Motor neuron (in vitro differentiated cells): ENCODE measurements at regions not wholly inside any gene's neighbourhood (a gene's known extent, or its start where the extent isn't known, plus 50 kb on each side); places are given as distances from the start of the nearest gene placed in this dataset.
"Not testable (repeated sequence)": the region's sequence is repeated elsewhere in the genome, so short reads cannot be mapped to it uniquely, and the experiment has no call there.

ENCODE experiments used
- ATAC-seq, 8 experiments: fragments of 200-7000 bp; cut with Tn5 transposase; replicated peaks in 6 of 8; 2 replicates each; pipeline ENCODE4 v1.8.0; 2021; ENCODE audit warnings: mild to moderate bottlenecking in 8 of 8, moderate library complexity in 8 of 8
- H3K27ac ChIP-seq, 2 donors: fragments of 250-450 bp; sonication (Bioruptor Pico); 2 replicates each; pipeline ENCODE4 v1.9.0; 2021; ENCODE audit warnings: antibody characterized with exemption in 2 of 2, mild to moderate bottlenecking in 2 of 2, moderate library complexity in 1 of 2
- H3K4me1 ChIP-seq, 2 donors: fragments of 250-450 bp; sonication (Bioruptor Pico); replicated peaks in 1 of 2; 2 replicates each; pipeline ENCODE4 v1.6.1; 2021; ENCODE audit warnings: antibody characterized with exemption in 2 of 2, mild to moderate bottlenecking in 2 of 2, moderate library complexity in 1 of 2
- H3K4me3 ChIP-seq, 5 donors: fragments of 250-450 bp; sonication (Bioruptor Pico); 2 replicates each; pipeline ENCODE4 v1.9.0; 2021; ENCODE audit warnings: antibody characterized with exemption in 5 of 5, mild to moderate bottlenecking in 5 of 5, moderate library complexity in 4 of 5
- WGBS, 10 experiments: fragments of 450-650 bp; shearing (Covaris generic); methylation state at CpG; one replicate each; pipeline ENCODE4 v1.0.0; 2022; 5-methylcytosine and 5-hydroxymethylcytosine counted together
- in situ Hi-C, 9 experiments: fragments of 400-800 bp; cut with MboI; loops; one replicate each; pipeline ENCODE4 v1.15.0; 2021; ENCODE audit warnings: low sequenced_read_pairs in 9 of 9, low pct_unique_long_range_greater_than_20kb in 2 of 9; ENCODE audit not compliant: unreplicated experiment in 9 of 9

- 27 to 89% (median 68%) methylated on average over 2 to 5 of the region's 6 CpGs; no CpG with 5 or more reads in 1 of the 10 experiments for WGBS, 10 experiments
- in situ Hi-C loops = no loop called here
- no peak overlapping the region for H3K4me3 ChIP-seq
- no peak overlapping the region for H3K27ac ChIP-seq
- H3K4me1 ChIP-seq = no peaks in the 10 kb centered on the region
- peak in 2 of 8 experiments; percentile 12 to 32 for ATAC-seq
Observed at GRCh38 chr7:131057015-131057793, 270.5 kb upstream of the MKLN1 start.

- Histone ChIP-seq H3K4me3 (no peak overlapping the region), H3K4me1 (no peaks in the 10 kb centered on the region), H3K27ac (no peak overlapping the region)
- in situ Hi-C loops = no loop called here
- 10 to 70% (median 38%) methylated on average over 2 of the region's 2 CpGs; no CpG with 5 or more reads in 1 of the 10 experiments for WGBS, 10 experiments
- ATAC-seq = peak in 1 of 8 experiments; percentile 8
Observed at GRCh38 chr7:131057794-131058070, 269.9 kb upstream of the MKLN1 start.

- in situ Hi-C loops, H3K4me1 ChIP-seq, H3K4me3 ChIP-seq, H3K27ac ChIP-seq, ATAC-seq: not testable (repeated sequence)
- 0 to 94% (median 90%) methylated on average over 1 to 12 of the region's 36 CpGs; no CpG with 5 or more reads in 7 of the 10 experiments for WGBS, 10 experiments
Observed at GRCh38 chr7:131058561-131059288, 269.0 kb upstream of the MKLN1 start.

GRCh38 chr7:131059401-131059800, 268.3 kb upstream of the MKLN1 start:
- WGBS, 10 experiments = 80 to 100% (median 96%) methylated on average over 1 to 3 of the region's 4 CpGs; no CpG with 5 or more reads in 6 of the 10 experiments
- in situ Hi-C loops, H3K27ac ChIP-seq, H3K4me3 ChIP-seq, H3K4me1 ChIP-seq, ATAC-seq: not testable (repeated sequence)

GRCh38 chr7:131061158-131061557, 266.5 kb upstream of the MKLN1 start:
- H3K4me1 ChIP-seq = no peaks in the 10 kb centered on the region
- no peak overlapping the region for H3K27ac ChIP-seq
- no peak overlapping the region for H3K4me3 ChIP-seq
- in situ Hi-C loops = no loop called here
- 60 to 98% (median 83%) methylated on average over 1 to 5 of the region's 5 CpGs; no CpG with 5 or more reads in 1 of the 10 experiments for WGBS, 10 experiments
- ATAC-seq = no peak

- in situ Hi-C loops = no loop called here
- no peak overlapping the region for H3K4me3 ChIP-seq
- no peak overlapping the region for H3K27ac ChIP-seq
- 93 to 100% (median 98%) methylated on average over 1 to 3 of the region's 4 CpGs; no CpG with 5 or more reads in 6 of the 10 experiments for WGBS, 10 experiments
- ATAC-seq = no peak
- H3K4me1 ChIP-seq = no peaks in the 10 kb centered on the region
Observed at GRCh38 chr7:131061818-131062217, 265.9 kb upstream of the MKLN1 start.

GRCh38 chr7:131066635-131067034, 261.0 kb upstream of the MKLN1 start:
- Histone ChIP-seq H3K4me3 (no peak overlapping the region), H3K27ac (no peak overlapping the region), H3K4me1 (peaks cover 0 to 2% of the 10 kb centered on the region in 2 donors)
- in situ Hi-C loops = no loop called here
- no peak for ATAC-seq

- Histone ChIP-seq H3K4me1 (peaks cover 0 to 3% of the 10 kb centered on the region in 2 donors), H3K27ac (no peak overlapping the region), H3K4me3 (no peak overlapping the region)
- in situ Hi-C loops = no loop called here
- ATAC-seq = no peak
- 37 to 100% (median 92%) methylated on average over 1 to 4 of the region's 5 CpGs; no CpG with 5 or more reads in 2 of the 10 experiments for WGBS, 10 experiments
Observed at GRCh38 chr7:131067220-131067619, 260.5 kb upstream of the MKLN1 start.

- WGBS, 10 experiments = 0 to 60% (median 50%) methylated on average over 1 to 2 of the region's 2 CpGs; no CpG with 5 or more reads in 3 of the 10 experiments
- no peak overlapping the region for H3K4me3 ChIP-seq
- no peak overlapping the region for H3K27ac ChIP-seq
- in situ Hi-C loops = no loop called here
- peaks cover 0 to 6% of the 10 kb centered on the region in 2 donors for H3K4me1 ChIP-seq
- no peak for ATAC-seq
Observed at GRCh38 chr7:131068604-131069021, 259.1 kb upstream of the MKLN1 start.

GRCh38 chr7:131071786-131072504, 255.7 kb upstream of the MKLN1 start:
- ATAC-seq = peak; percentile 24 to 88 (median 75)
- WGBS, 10 experiments = 7 to 71% (median 50%) methylated on average over 1 to 8 of the region's 10 CpGs; no CpG with 5 or more reads in 1 of the 10 experiments
- peaks cover 0 to 6% of the 10 kb centered on the region in 2 donors for H3K4me1 ChIP-seq

GRCh38 chr7:131072505-131073091, 255.1 kb upstream of the MKLN1 start:
- peaks cover 0 to 6% of the 10 kb centered on the region in 2 donors for H3K4me1 ChIP-seq
- WGBS, 10 experiments = 71 to 100% (median 80%) methylated on average over 1 to 5 of the region's 5 CpGs; no CpG with 5 or more reads in 3 of the 10 experiments
- H3K4me3 ChIP-seq = no peak overlapping the region
- no peak overlapping the region for H3K27ac ChIP-seq
- peak in 6 of 8 experiments; percentile 35 to 69 (median 59) for ATAC-seq
- in situ Hi-C loops = no loop called here

More at GRCh38 chr7:131071786-131072504, 255.7 kb upstream of the MKLN1 start:
- Histone ChIP-seq H3K27ac (no peak overlapping the region), H3K4me3 (no peak overlapping the region)
- in situ Hi-C loops = no loop called here

GRCh38 chr7:131074043-131074442, 253.6 kb upstream of the MKLN1 start:
- Histone ChIP-seq H3K4me1 (peaks cover 0 to 6% of the 10 kb centered on the region in 2 donors), H3K27ac (no peak overlapping the region), H3K4me3 (no peak overlapping the region)
- no peak for ATAC-seq
- in situ Hi-C loops = no loop called here
- 100% methylated on average over 1 of the region's 1 CpG; no CpG with 5 or more reads in 5 of the 10 experiments for WGBS, 10 experiments
